ENCODE measurements at regions not wholly inside any gene's neighbourhood (a gene's known extent, or its start where the extent isn't known, plus 50 kb on each side); places are given as distances from the start of the nearest gene placed in this dataset.

GRCh38 chr12:92369056-92369455, 223.4 kb upstream of the BTG1 start:
- no peak for TF ChIP-seq POLR2A (IDR thresholded peaks at IDR 0.05)
- TF ChIP-seq CTCF (IDR thresholded peaks at IDR 0.05), result no peak
- no peak for TF ChIP-seq POLR2AphosphoS5 (IDR thresholded peaks at IDR 0.05; ENCODE audit: insufficient read depth in 1 of 2, low read depth in 1 of 2)
